ENCODE measurements at regions not wholly inside any gene's neighbourhood (a gene's known extent, or its start where the extent isn't known, plus 50 kb on each side); places are given as distances from the start of the nearest gene placed in this dataset.

GRCh38 chr4:156228676-156229075 lies 275.0 kb upstream of the CTSO start:
- no peaks in the 10 kb centered on the region for H3K79me2 ChIP-seq (ENCODE audit: insufficient read depth, low read length)
- H4K20me1 ChIP-seq (ENCODE audit: insufficient read depth), result no peaks in the 10 kb centered on the region
- DNase-seq (ENCODE audit: low read depth, low spot score) (no peak), ATAC-seq (no peak)
- no peak overlapping the region for H3K27ac ChIP-seq (ENCODE audit: low read depth, low read length)
- H3K9me2 ChIP-seq (ENCODE audit: insufficient read depth), result no peaks in the 10 kb centered on the region
- intact Hi-C loops (cut with micrococcal nuclease), result no loop called here
- H3K36me3 ChIP-seq (ENCODE audit: control insufficient read depth in 1 of 2, insufficient read depth in 2 of 2, low read length in 2 of 2), result no peaks in the 10 kb centered on the region
- H3K4me2 ChIP-seq (ENCODE audit: low read length), result no peak overlapping the region
- RAD21 ChIA-PET (ENCODE audit: low non-redundant PET in 1 of 2, low total read pairs in 2 of 2, uncharacterized antibody in 2 of 2, unreplicated experiment in 2 of 2), result no interaction called here
- no peak overlapping the region for H3K4me3 ChIP-seq (replicated peaks in 1 of 2; ENCODE audit: low read depth in 1 of 2, low read length in 2 of 2)
- TF ChIP-seq JUND (IDR thresholded peaks at IDR 0.05) (no peak), SIN3A (IDR thresholded peaks at IDR 0.05; ENCODE audit: low read depth) (no peak), EZH2 (IDR thresholded peaks at IDR 0.05) (no peak), YY1 (IDR thresholded peaks at IDR 0.05; ENCODE audit: extremely low read depth, insufficient replicate concordance, low read depth, low read length) (no peak), POLR2A (IDR thresholded peaks at IDR 0.05; ENCODE audit: borderline replicate concordance, extremely low read depth, insufficient read depth, insufficient read length) (no peak), ZBTB33 (IDR thresholded peaks at IDR 0.05; ENCODE audit: extremely low read depth, insufficient replicate concordance, low read length) (no peak), SRF (IDR thresholded peaks at IDR 0.05; ENCODE audit: low read depth) (no peak), ELF1 (IDR thresholded peaks at IDR 0.05; ENCODE audit: borderline replicate concordance, low read depth) (no peak), TCF7L2 (IDR thresholded peaks at IDR 0.05; ENCODE audit: borderline replicate concordance, extremely low read depth, insufficient read depth, insufficient read length) (no peak), CTCF (IDR thresholded peaks at IDR 0.05 in 2 of 3, conservative IDR thresholded peaks at IDR 0.05 in 1 of 3; ENCODE audit: borderline replicate concordance in 1 of 3, insufficient read depth in 1 of 3, low read depth in 2 of 3, low read length in 2 of 3) (no peak), FOSL1 (IDR thresholded peaks at IDR 0.05; ENCODE audit: low read depth) (no peak), ZNF274 (IDR thresholded peaks at IDR 0.05; ENCODE audit: low read depth, low read length) (no peak), EGR1 (IDR thresholded peaks at IDR 0.05; ENCODE audit: low read depth) (no peak), ZFX (IDR thresholded peaks at IDR 0.05) (no peak), MAX (IDR thresholded peaks at IDR 0.05) (no peak)
- CTCF ChIA-PET, result no interaction called here
- H3K4me1 ChIP-seq (ENCODE audit: control insufficient read depth in 1 of 2, insufficient read depth in 2 of 2, low read length in 2 of 2), result no peaks in the 10 kb centered on the region
- H3K9ac ChIP-seq (ENCODE audit: low read length), result no peak overlapping the region
- H3K27me3 ChIP-seq (ENCODE audit: insufficient read depth, low read length), result no peaks in the 10 kb centered on the region
- H2AFZ ChIP-seq (ENCODE audit: low read depth, low read length, poor library complexity, severe bottlenecking), result no peak overlapping the region
- no TSS peak for BruUV-seq (replicated peaks)
- POLR2A ChIA-PET, result no interaction called here
- no peaks in the 10 kb centered on the region for H3K9me3 ChIP-seq (ENCODE audit: control insufficient read depth in 1 of 2, insufficient read depth in 1 of 2, low read depth in 1 of 2, low read length in 2 of 2)

Data from HCT116 (cell line).